ENCODE measurements at regions not wholly inside any gene's neighbourhood (a gene's known extent, or its start where the extent isn't known, plus 50 kb on each side); places are given as distances from the start of the nearest gene placed in this dataset.

DNA sequence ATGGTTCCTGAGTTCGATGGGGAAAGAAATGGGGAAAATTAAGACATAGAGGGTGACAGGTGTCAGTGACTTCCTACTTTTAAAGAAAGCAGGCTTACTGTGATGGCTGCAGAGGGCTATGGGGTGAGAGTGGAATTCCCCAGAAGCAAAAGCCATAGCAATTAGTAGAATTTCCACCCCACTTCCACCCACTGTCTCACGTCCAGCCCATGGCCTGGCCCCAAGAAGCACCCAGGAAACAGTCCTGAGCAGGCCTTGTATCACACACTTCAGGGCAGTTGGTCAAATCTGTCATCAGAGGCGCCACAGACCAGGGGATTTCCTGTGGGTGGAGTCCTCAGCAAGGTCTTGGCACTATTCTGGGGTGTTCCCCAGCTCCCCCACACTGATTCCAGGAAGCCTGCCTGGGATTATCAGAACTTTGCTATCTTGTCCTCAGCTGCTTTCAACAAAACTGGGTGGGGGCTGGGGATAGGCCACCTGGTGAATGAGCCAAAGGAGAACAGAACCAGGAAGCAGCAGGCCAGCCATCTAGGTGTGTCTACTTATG lies 120.1 kb upstream of the CCND2 start:
- TF ChIP-seq, protein P1, sequence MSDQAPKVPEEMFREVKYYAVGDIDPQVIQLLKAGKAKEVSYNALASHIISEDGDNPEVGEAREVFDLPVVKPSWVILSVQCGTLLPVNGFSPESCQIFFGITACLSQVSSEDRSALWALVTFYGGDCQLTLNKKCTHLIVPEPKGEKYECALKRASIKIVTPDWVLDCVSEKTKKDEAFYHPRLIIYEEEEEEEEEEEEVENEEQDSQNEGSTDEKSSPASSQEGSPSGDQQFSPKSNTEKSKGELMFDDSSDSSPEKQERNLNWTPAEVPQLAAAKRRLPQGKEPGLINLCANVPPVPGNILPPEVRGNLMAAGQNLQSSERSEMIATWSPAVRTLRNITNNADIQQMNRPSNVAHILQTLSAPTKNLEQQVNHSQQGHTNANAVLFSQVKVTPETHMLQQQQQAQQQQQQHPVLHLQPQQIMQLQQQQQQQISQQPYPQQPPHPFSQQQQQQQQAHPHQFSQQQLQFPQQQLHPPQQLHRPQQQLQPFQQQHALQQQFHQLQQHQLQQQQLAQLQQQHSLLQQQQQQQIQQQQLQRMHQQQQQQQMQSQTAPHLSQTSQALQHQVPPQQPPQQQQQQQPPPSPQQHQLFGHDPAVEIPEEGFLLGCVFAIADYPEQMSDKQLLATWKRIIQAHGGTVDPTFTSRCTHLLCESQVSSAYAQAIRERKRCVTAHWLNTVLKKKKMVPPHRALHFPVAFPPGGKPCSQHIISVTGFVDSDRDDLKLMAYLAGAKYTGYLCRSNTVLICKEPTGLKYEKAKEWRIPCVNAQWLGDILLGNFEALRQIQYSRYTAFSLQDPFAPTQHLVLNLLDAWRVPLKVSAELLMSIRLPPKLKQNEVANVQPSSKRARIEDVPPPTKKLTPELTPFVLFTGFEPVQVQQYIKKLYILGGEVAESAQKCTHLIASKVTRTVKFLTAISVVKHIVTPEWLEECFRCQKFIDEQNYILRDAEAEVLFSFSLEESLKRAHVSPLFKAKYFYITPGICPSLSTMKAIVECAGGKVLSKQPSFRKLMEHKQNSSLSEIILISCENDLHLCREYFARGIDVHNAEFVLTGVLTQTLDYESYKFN (CRISPR knock-in tag; conservative IDR thresholded peaks at IDR 0.05) = no peak
- no peak for TF ChIP-seq RXRB (CRISPR knock-in tag; IDR thresholded peaks at IDR 0.05; ENCODE audit: borderline replicate concordance)
- TF ChIP-seq ZBTB2 (CRISPR knock-in tag; IDR thresholded peaks at IDR 0.05; ENCODE audit: low read depth) = no peak
- TF ChIP-seq ZBTB4 (CRISPR knock-in tag; IDR thresholded peaks at IDR 0.05; ENCODE audit: borderline replicate concordance) = no peak
- no peak for ATAC-seq

More for the DNA sequence above, 120.1 kb upstream of the CCND2 start:
- Histone ChIP-seq H3K9me3 (ENCODE audit: low read length) (no peaks in the 10 kb centered on the region), H3K79me2 (ENCODE audit: insufficient read depth, low read length) (no peaks in the 10 kb centered on the region), H3K9ac (ENCODE audit: insufficient read depth, low read depth, low read length) (no peak overlapping the region), H3K36me3 (replicated peaks in 1 of 2; ENCODE audit: control insufficient read depth in 1 of 2, insufficient read depth in 2 of 2, low read length in 2 of 2) (no peaks in the 10 kb centered on the region), H3K4me3 (replicated peaks in 1 of 3; ENCODE audit: insufficient read depth in 1 of 3, low read depth in 2 of 3, low read length in 3 of 3) (no peak overlapping the region), H3K4me2 (ENCODE audit: low read depth, low read length) (no peak overlapping the region), H3K4me1 (ENCODE audit: insufficient read depth, low read length) (no peaks in the 10 kb centered on the region), H3K27me3 (ENCODE audit: control insufficient read depth in 1 of 2, insufficient read depth in 2 of 2, low read length in 2 of 2) (no peaks in the 10 kb centered on the region), H2AFZ (ENCODE audit: low read length) (no peak overlapping the region), H4K20me1 (ENCODE audit: insufficient read depth, low read length) (no peaks in the 10 kb centered on the region), H3K27ac (ENCODE audit: extremely low read length, insufficient read depth, low read length) (no peak overlapping the region)
- 32% methylated on average over 2 of the region's 3 CpGs for WGBS (ENCODE audit: low lambda C conversion rate)
- ChIA-PET POLR2A (no interaction called here), CTCF (ENCODE audit: low intra/inter-chr PET ratio, low total read pairs) (no interaction called here)
- in situ Hi-C loops (cut with HindIII; ENCODE audit: extremely low pct_ligation_motif_present, low pct_unique_long_range_greater_than_20kb) = no loop called here
- no peak for FAIRE-seq
- intact Hi-C loops (cut with micrococcal nuclease; ENCODE audit: unreplicated experiment) = no loop called here
- BruUV-seq (replicated peaks) = no TSS peak
- DNase-seq (ENCODE audit: low spot score) = no peak
